ENCODE measurements at regions not wholly inside any gene's neighbourhood (a gene's known extent, or its start where the extent isn't known, plus 50 kb on each side); places are given as distances from the start of the nearest gene placed in this dataset.

DNA sequence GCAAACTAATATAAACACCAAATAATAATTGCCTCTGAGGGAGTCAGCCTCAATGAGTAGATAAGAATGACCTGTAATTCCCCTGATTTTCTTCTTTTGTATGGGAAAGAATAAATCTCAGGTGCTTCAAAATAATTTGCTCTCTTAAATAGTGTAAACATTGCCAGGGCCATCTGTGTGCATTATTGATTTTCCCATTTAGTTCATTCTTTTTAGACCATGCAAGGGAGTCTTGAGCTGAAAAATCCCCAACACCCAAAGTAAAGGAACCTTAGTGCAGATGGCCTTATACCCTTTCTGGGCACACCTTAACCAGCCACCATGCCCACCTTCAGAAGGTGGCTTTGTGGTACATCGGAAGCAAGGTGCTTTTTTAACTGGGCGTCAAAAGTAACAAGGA is 267.2 kb downstream of the TMEM114 start:
- no peak for DNase-seq (ENCODE audit: low read depth)
- no peak overlapping the region for H3K4me3 ChIP-seq (ENCODE audit: low read length)
- TF ChIP-seq, protein P1, sequence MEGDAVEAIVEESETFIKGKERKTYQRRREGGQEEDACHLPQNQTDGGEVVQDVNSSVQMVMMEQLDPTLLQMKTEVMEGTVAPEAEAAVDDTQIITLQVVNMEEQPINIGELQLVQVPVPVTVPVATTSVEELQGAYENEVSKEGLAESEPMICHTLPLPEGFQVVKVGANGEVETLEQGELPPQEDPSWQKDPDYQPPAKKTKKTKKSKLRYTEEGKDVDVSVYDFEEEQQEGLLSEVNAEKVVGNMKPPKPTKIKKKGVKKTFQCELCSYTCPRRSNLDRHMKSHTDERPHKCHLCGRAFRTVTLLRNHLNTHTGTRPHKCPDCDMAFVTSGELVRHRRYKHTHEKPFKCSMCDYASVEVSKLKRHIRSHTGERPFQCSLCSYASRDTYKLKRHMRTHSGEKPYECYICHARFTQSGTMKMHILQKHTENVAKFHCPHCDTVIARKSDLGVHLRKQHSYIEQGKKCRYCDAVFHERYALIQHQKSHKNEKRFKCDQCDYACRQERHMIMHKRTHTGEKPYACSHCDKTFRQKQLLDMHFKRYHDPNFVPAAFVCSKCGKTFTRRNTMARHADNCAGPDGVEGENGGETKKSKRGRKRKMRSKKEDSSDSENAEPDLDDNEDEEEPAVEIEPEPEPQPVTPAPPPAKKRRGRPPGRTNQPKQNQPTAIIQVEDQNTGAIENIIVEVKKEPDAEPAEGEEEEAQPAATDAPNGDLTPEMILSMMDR (IDR thresholded peaks at IDR 0.05; ENCODE audit: insufficient read depth, low read depth, low read length, missing control alignments) = no peak

DNA sequence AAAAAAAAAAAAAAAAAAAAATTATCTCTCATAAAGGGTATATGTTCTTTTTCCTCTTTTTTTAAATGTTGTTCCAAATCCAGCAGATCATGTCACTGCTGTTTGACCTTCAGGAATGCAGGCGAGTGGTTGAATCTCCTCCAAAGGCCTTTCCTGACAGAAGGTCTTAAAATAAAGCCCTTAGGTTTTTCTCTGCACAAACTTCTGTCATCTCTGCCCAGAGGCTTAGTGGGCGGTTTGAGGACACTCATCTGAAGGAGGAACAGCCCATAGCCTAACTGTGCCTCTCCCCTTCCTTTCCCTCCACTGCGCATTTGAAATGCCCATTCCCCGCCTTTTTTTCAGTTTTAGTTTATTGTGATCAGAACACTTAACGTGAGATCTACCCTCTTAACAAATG is 270.2 kb downstream of the TMEM114 start:
- TF ChIP-seq, protein P1 (IDR thresholded peaks at IDR 0.05; ENCODE audit: insufficient read depth, low read depth, low read length, missing control alignments) = no peak
- DNase-seq (ENCODE audit: low read depth) = no peak
- no peak overlapping the region for H3K4me3 ChIP-seq (ENCODE audit: low read length)

DNA sequence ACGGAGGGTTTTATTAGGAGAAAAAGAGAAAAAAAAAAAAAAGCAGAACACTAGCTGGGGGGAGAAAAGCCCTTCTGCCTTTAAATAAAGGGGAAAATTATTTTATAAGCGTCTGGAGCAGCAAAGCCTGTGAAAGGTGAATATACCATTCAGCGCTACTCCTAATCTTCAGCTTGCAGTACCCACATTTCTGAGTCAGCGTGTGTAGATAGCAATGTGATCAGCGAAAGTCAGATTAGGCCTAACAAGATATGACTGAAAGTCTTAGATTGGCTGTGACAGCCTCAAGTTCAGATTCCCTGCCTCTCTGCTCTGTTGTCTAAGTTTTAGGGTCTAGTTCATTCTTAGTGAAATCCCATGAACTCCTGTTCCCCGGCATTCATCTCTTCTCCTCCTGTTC is 279.5 kb downstream of the TMEM114 start:
- TF ChIP-seq, protein P1 (IDR thresholded peaks at IDR 0.05; ENCODE audit: insufficient read depth, low read depth, low read length, missing control alignments) = no peak

DNA sequence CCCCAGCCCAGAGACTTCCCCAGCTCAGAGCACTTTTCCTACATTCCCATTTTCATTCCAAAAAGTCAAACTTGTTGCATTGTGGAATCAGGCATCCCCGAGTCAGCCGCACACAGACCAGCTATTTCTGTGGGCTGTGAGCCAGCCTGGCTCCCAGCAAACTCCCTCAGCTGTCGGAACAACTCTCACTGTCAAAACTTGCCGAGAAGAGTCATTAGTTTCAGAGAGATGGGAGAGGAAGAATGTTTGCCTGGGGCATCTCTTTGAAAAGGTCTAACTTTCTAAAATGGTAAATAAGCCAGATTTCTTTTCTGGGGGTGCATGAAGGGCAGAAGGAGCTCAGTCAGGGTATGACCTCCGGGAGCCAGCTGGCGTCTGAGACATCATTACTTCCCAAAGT is 280.0 kb downstream of the TMEM114 start:
- TF ChIP-seq, protein P1 (IDR thresholded peaks at IDR 0.05; ENCODE audit: insufficient read depth, low read depth, low read length, missing control alignments) = no peak
- no peak overlapping the region for H3K4me3 ChIP-seq (ENCODE audit: low read length)
- DNase-seq (ENCODE audit: low read depth) = no peak

More for the DNA sequence above, 279.5 kb downstream of the TMEM114 start:
- no peak for DNase-seq (ENCODE audit: low read depth)
- no peak overlapping the region for H3K4me3 ChIP-seq (ENCODE audit: low read length)

DNA sequence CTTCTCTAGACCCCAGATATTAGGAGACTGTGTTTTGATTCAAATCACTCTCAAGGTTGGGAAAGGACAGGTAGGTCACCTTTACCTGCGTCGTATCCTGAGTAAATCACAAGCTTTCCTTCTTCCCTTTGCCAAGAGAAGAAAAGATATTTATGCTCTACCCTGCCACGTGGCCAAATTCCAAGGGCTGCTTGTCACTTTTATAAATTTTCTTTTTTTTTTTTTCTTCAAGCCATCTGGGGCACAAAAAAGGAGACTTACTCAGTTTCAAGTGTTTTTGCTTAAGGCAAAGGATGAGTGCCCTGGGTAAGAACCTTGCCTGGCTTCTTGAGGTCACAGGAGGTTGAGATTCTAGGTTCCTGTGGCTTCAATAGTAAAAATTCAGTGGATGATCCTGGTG is 285.1 kb downstream of the TMEM114 start:
- no peak for DNase-seq (ENCODE audit: low read depth)
- TF ChIP-seq, protein P1 (IDR thresholded peaks at IDR 0.05; ENCODE audit: insufficient read depth, low read depth, low read length, missing control alignments) = no peak
- no peak overlapping the region for H3K4me3 ChIP-seq (ENCODE audit: low read length)

DNA sequence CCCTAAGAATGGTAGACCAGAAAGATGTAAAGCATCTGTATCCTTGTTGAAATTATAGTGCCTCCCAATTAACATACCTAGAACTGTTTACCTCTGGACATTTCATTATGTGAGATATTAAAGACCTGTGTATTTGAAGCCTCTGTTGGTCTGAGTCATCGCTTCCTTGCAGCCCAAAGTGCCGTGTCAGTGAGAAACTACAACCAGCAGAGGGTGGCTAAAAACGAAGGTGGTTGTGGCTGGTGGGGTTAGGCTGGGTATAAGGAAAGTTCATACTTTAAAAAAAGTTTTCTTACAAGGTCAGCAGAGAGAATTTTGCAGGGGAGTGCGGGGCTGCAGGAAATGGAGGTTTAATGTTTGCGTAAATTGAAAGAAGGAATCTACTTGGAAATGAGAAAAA is 290.7 kb downstream of the TMEM114 start:
- no peak for DNase-seq (ENCODE audit: low read depth)
- no peak overlapping the region for H3K4me3 ChIP-seq (ENCODE audit: low read length)
- TF ChIP-seq, protein P1 (IDR thresholded peaks at IDR 0.05; ENCODE audit: insufficient read depth, low read depth, low read length, missing control alignments) = no peak

DNA sequence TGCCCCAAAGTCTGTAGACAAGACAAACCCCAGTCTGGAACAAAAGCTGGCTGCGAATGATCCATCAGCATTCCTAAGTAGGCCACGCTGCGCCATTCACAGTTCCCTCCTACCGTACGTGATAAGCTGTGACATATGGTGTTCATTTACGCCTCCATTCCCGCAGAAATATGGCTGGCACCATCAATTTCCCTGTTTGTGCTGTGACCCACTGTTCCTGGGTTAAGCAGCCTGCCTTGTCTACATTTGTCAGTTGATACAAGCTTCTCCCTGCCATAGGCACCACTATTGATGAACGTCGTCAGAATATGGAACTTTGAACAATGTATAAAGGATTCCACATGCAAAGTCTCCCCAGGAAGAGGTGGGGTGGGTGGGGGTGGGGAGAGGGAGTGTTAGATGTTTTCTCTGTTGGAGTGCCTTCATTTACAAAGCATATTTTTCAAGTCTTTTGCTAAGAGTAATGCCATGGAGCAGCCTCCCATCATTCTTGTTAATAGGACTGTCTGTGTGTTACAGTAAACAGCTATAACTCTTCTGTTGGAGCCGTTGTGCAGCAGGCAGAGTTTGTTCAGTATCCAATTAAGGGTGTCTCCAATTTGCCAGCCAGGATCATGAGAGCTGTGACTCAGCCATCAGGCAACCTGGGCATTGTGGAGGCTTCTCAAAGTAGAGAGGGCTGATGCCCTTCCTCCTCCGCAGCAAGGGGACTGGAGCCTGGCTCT is 294.6 kb downstream of the TMEM114 start:
- TF ChIP-seq, protein P1 (IDR thresholded peaks at IDR 0.05; ENCODE audit: insufficient read depth, low read depth, low read length, missing control alignments) = no peak
- H3K4me3 ChIP-seq (ENCODE audit: low read length) = no peak overlapping the region
- DNase-seq (ENCODE audit: low read depth) = no peak
